ENCODE measurements at regions not wholly inside any gene's neighbourhood (a gene's known extent, or its start where the extent isn't known, plus 50 kb on each side); places are given as distances from the start of the nearest gene placed in this dataset.
A peak's percentile ranks its signal among the peaks of the same experiment; 100 is the strongest.
"Not testable (repeated sequence)": the region's sequence is repeated elsewhere in the genome, so short reads cannot be mapped to it uniquely, and the experiment has no call there.

GRCh38 chr2:109054865-109055264 is 65.8 kb upstream of the EDAR start:
- DNase-seq (ENCODE audit: low read depth, low spot score), result no peak
- in situ Hi-C loops (cut with HindIII; ENCODE audit: low pct_unique_long_range_greater_than_20kb, low sequenced_read_pairs), result no loop called here

- DNase-seq (ENCODE audit: low read depth, low spot score), result no peak
- in situ Hi-C loops (cut with HindIII; ENCODE audit: low pct_unique_long_range_greater_than_20kb, low sequenced_read_pairs), result no loop called here
Observed at GRCh38 chr2:109053716-109054115, 64.7 kb upstream of the EDAR start.

GRCh38 chr2:109052922-109053321 is 63.9 kb upstream of the EDAR start:
- in situ Hi-C loops (cut with HindIII; ENCODE audit: low pct_unique_long_range_greater_than_20kb, low sequenced_read_pairs), result no loop called here
- no peak for DNase-seq (ENCODE audit: low read depth, low spot score)

GRCh38 chr2:109049022-109049421 is 60.0 kb upstream of the EDAR start:
- peak; percentile 45 for DNase-seq (ENCODE audit: low read depth, low spot score)
- in situ Hi-C loops (cut with HindIII; ENCODE audit: low pct_unique_long_range_greater_than_20kb, low sequenced_read_pairs), result no loop called here

GRCh38 chr2:109048163-109048562 is 59.1 kb upstream of the EDAR start:
- no peak for DNase-seq (ENCODE audit: low read depth, low spot score)
- in situ Hi-C loops (cut with HindIII; ENCODE audit: low pct_unique_long_range_greater_than_20kb, low sequenced_read_pairs), result no loop called here

- in situ Hi-C loops (cut with HindIII; ENCODE audit: low pct_unique_long_range_greater_than_20kb, low sequenced_read_pairs), result not testable (repeated sequence)
Observed at GRCh38 chr2:109047569-109047968, 58.5 kb upstream of the EDAR start.

GRCh38 chr2:109046925-109047508 is 58.0 kb upstream of the EDAR start:
- in situ Hi-C loops (cut with HindIII; ENCODE audit: low pct_unique_long_range_greater_than_20kb, low sequenced_read_pairs), result no loop called here
- DNase-seq (ENCODE audit: low read depth, low spot score), result peak; percentile 20

More at GRCh38 chr2:109047569-109047968, 58.5 kb upstream of the EDAR start:
- not testable (repeated sequence) for DNase-seq (ENCODE audit: low read depth, low spot score)

- in situ Hi-C loops (cut with HindIII; ENCODE audit: low pct_unique_long_range_greater_than_20kb, low sequenced_read_pairs), result no loop called here
- no peak for DNase-seq (ENCODE audit: low read depth, low spot score)
Observed at GRCh38 chr2:109045505-109045904, 56.5 kb upstream of the EDAR start.

GRCh38 chr2:109038992-109039391 is 50.0 kb upstream of the EDAR start:
- no peak for DNase-seq (ENCODE audit: low read depth, low spot score)
- in situ Hi-C loops (cut with HindIII; ENCODE audit: low pct_unique_long_range_greater_than_20kb, low sequenced_read_pairs), result no loop called here
